ENCODE measurements at regions not wholly inside any gene's neighbourhood (a gene's known extent, or its start where the extent isn't known, plus 50 kb on each side); places are given as distances from the start of the nearest gene placed in this dataset.

DNA sequence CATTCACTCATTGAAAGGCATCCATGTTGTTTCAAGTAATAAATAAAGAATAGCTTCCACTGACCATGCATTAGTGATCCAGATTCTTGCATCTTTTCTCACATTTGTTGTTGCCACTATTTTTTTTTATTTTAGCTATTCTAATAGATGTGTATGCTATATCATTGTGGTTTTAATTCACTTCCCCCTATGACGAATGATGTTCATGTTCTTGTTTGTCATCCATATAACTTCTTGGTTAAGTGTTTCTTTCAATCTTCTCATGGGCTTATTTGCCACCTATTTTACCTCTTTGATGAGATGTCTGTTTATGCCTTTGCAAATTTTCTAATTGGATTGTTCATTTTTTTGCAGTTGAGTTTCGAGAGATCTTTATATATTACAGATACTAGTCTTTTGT lies 681.2 kb downstream of the HDGFL1 start:
- Mint-ChIP-seq H3K36me3 (ENCODE audit: low read depth) (no peaks in the 10 kb centered on the region), H3K4me3 (no peak overlapping the region), H3K9me3 (peaks cover 11% of the 10 kb centered on the region), H3K27me3 (ENCODE audit: insufficient read depth) (no peaks in the 10 kb centered on the region), H3K4me1 (ENCODE audit: low read depth) (no peaks in the 10 kb centered on the region), H3K27ac (no peak overlapping the region)
- intact Hi-C loops (cut with micrococcal nuclease), result no loop called here
- DNase-seq (ENCODE audit: low spot score), result no peak

DNA sequence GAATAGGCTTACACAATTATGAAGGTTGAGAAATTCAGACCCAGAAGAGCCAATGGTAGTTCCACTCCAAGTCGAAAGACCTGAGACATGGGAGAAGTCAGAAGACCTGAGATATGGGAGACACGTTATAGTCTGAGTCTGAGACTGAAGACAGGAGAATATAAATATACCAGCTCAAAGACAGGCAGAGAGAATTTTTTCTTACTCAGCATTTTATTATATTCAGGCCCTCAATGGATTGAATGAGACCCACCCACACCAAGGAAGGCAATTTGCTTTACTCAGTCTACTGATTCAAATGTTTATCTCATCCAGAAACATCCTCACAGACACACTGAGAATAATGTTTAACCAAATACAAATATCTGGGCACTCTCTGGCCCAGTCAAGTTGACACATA lies 693.5 kb downstream of the HDGFL1 start:
- H3K4me1 Mint-ChIP-seq (ENCODE audit: low read depth), result no peaks in the 10 kb centered on the region
- DNase-seq (ENCODE audit: low spot score), result no peak
- intact Hi-C loops (cut with micrococcal nuclease), result no loop called here
- no peak overlapping the region for H3K4me3 Mint-ChIP-seq
- H3K9me3 Mint-ChIP-seq, result peaks cover 21% of the 10 kb centered on the region
- H3K27me3 Mint-ChIP-seq (ENCODE audit: insufficient read depth), result no peaks in the 10 kb centered on the region
- no peak overlapping the region for H3K27ac Mint-ChIP-seq
- no peaks in the 10 kb centered on the region for H3K36me3 Mint-ChIP-seq (ENCODE audit: low read depth)

DNA sequence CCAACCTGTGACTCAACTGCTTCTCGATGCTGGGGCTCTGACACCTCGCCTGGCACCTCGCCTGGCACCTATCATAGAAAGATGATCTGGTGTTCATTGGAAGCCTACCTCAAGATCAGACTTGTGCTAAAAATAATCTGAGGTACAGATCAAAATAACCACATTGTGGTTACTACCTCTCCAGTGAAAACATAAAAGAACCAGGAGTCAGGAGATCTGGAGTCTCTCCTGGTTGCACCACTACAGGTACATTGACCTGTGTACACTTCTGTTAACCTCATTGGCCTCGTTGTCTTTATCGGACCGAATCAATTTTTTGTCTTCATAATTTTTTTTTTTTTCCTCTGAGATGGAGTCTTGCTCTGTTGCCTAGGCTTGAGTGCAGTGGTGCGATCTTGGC lies 695.9 kb downstream of the HDGFL1 start:
- H3K9me3 Mint-ChIP-seq, result peaks cover 5% of the 10 kb centered on the region
- no peak overlapping the region for H3K27ac Mint-ChIP-seq
- intact Hi-C loops (cut with micrococcal nuclease), result no loop called here
- H3K4me1 Mint-ChIP-seq (ENCODE audit: low read depth), result no peaks in the 10 kb centered on the region
- no peaks in the 10 kb centered on the region for H3K27me3 Mint-ChIP-seq (ENCODE audit: insufficient read depth)
- H3K4me3 Mint-ChIP-seq, result no peak overlapping the region
- DNase-seq (ENCODE audit: low spot score), result no peak
- no peaks in the 10 kb centered on the region for H3K36me3 Mint-ChIP-seq (ENCODE audit: low read depth)

DNA sequence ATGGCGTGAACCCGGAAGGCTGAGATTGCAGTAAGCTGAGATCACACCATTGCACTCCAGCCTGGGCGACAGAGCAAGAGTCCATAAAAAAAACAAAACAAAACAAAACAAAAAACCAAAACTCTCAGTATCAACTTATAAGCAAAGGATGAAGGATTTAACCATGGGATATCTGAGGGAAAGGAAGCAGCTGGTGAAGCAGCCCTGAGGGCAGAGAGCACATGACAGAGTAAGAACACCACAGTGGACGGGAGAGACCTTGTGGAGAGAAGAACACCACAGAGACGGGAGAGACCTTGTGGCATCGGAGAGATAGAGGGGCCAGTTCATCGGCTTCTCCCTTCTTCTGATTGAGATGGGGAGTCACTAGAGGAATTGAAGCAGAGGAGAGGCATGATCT lies 697.2 kb downstream of the HDGFL1 start:
- Mint-ChIP-seq H3K36me3 (ENCODE audit: low read depth) (no peaks in the 10 kb centered on the region), H3K27ac (no peak overlapping the region), H3K27me3 (ENCODE audit: insufficient read depth) (no peaks in the 10 kb centered on the region), H3K9me3 (no peaks in the 10 kb centered on the region), H3K4me1 (ENCODE audit: low read depth) (no peaks in the 10 kb centered on the region), H3K4me3 (no peak overlapping the region)
- intact Hi-C loops (cut with micrococcal nuclease), result no loop called here
- DNase-seq (ENCODE audit: low spot score), result no peak

DNA sequence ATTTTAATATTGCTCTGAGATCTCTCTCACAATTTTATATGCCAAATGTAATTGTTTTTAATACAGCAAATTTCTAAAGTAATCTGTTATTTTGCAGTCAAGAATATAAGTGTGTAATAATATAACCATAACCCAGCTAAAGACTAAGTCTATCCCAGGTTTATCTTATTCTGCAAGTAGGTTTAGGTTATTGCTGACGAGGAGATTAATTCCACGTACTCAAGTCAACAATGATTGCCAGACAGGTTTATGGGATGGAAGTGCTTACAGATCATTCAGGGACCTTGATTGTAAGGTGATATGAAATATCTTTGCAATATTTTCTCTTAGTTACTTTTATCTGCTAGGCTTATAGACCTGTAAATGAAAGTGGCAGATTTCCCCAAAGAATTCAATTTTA lies 698.3 kb downstream of the HDGFL1 start:
- Mint-ChIP-seq H3K4me1 (ENCODE audit: low read depth) (no peaks in the 10 kb centered on the region), H3K36me3 (ENCODE audit: low read depth) (no peaks in the 10 kb centered on the region), H3K9me3 (no peaks in the 10 kb centered on the region), H3K27ac (no peak overlapping the region), H3K27me3 (ENCODE audit: insufficient read depth) (no peaks in the 10 kb centered on the region), H3K4me3 (no peak overlapping the region)
- intact Hi-C loops (cut with micrococcal nuclease), result no loop called here
- no peak for DNase-seq (ENCODE audit: low spot score)

- Mint-ChIP-seq H3K27ac (no peak overlapping the region), H3K27me3 (ENCODE audit: insufficient read depth) (no peaks in the 10 kb centered on the region), H3K36me3 (ENCODE audit: low read depth) (no peaks in the 10 kb centered on the region), H3K4me1 (ENCODE audit: low read depth) (no peaks in the 10 kb centered on the region), H3K9me3 (no peaks in the 10 kb centered on the region), H3K4me3 (no peak overlapping the region)
- no peak for DNase-seq (ENCODE audit: low spot score)
- intact Hi-C loops (cut with micrococcal nuclease), result no loop called here
These were observed 699.0 kb downstream of the HDGFL1 start for GRCh38 chr6:23268348-23268747.

- Mint-ChIP-seq H3K27ac (no peak overlapping the region), H3K9me3 (no peaks in the 10 kb centered on the region), H3K27me3 (ENCODE audit: insufficient read depth) (no peaks in the 10 kb centered on the region), H3K36me3 (ENCODE audit: low read depth) (no peaks in the 10 kb centered on the region), H3K4me1 (ENCODE audit: low read depth) (no peaks in the 10 kb centered on the region), H3K4me3 (no peak overlapping the region)
- DNase-seq (ENCODE audit: low spot score), result no peak
- intact Hi-C loops (cut with micrococcal nuclease), result no loop called here
These were observed 700.1 kb downstream of the HDGFL1 start for GRCh38 chr6:23269436-23269835.

DNA sequence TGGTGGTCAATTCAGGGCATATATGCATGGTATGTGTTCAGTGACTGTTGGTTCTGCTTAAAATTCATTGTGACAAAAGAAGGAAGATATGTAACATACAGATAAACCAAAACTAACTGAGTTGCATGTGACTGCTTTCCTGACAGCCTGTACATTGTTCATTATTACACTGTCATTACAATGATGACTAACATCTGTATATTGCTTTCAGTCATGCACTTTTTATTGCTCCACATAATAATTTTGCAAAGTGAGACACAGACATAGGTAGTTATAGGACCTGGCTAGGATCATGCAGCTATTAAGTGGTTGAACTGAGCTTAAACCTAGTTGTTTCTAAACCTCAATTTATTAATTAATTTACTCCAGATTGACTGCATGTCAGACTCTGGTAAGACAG lies 703.2 kb downstream of the HDGFL1 start:
- Mint-ChIP-seq H3K27me3 (ENCODE audit: insufficient read depth) (no peaks in the 10 kb centered on the region), H3K27ac (no peak overlapping the region), H3K4me3 (no peak overlapping the region), H3K4me1 (ENCODE audit: low read depth) (no peaks in the 10 kb centered on the region), H3K36me3 (ENCODE audit: low read depth) (no peaks in the 10 kb centered on the region), H3K9me3 (no peaks in the 10 kb centered on the region)
- no peak for DNase-seq (ENCODE audit: low spot score)
- intact Hi-C loops (cut with micrococcal nuclease), result no loop called here

- Mint-ChIP-seq H3K36me3 (ENCODE audit: low read depth) (no peaks in the 10 kb centered on the region), H3K27me3 (ENCODE audit: insufficient read depth) (no peaks in the 10 kb centered on the region)
These were observed 708.3 kb downstream of the HDGFL1 start for GRCh38 chr6:23277521-23278179.

GRCh38 chr6:23278180-23278532 lies 708.8 kb downstream of the HDGFL1 start:
- Mint-ChIP-seq H3K36me3 (ENCODE audit: low read depth) (no peaks in the 10 kb centered on the region), H3K4me3 (no peak overlapping the region), H3K4me1 (ENCODE audit: low read depth) (no peaks in the 10 kb centered on the region), H3K9me3 (no peaks in the 10 kb centered on the region), H3K27me3 (ENCODE audit: insufficient read depth) (no peaks in the 10 kb centered on the region), H3K27ac (no peak overlapping the region)
- DNase-seq (ENCODE audit: low spot score), result no peak
- intact Hi-C loops (cut with micrococcal nuclease), result no loop called here

More at GRCh38 chr6:23277521-23278179, 708.3 kb downstream of the HDGFL1 start:
- DNase-seq (ENCODE audit: low spot score), result no peak
- no peaks in the 10 kb centered on the region for H3K9me3 Mint-ChIP-seq
- no peaks in the 10 kb centered on the region for H3K4me1 Mint-ChIP-seq (ENCODE audit: low read depth)
- intact Hi-C loops (cut with micrococcal nuclease), result no loop called here
- no peak overlapping the region for H3K27ac Mint-ChIP-seq
- no peak overlapping the region for H3K4me3 Mint-ChIP-seq

DNA sequence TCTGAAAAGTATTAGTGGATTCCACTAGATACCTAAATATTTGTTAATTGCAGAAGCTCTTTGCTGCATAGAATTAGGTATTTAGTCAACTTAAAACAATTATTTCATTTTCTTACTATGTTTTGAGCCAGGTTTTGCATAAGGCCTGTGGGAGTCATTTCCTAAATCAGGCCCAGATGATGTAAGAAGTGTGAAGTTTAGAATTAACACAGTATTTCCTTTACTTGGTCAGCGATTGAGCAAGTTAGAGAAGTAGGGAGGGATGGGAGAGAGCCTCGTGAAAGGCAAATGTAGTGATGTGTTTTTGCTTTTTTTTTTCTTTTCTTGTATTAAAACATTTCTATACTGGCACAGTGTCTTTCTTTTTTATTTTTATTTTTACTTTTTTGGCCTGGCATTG lies 711.1 kb downstream of the HDGFL1 start:
- H3K36me3 Mint-ChIP-seq (ENCODE audit: low read depth), result no peaks in the 10 kb centered on the region
- DNase-seq (ENCODE audit: low spot score), result no peak
- no peak overlapping the region for H3K27ac Mint-ChIP-seq
- no peaks in the 10 kb centered on the region for H3K9me3 Mint-ChIP-seq
- H3K27me3 Mint-ChIP-seq (ENCODE audit: insufficient read depth), result no peaks in the 10 kb centered on the region
- intact Hi-C loops (cut with micrococcal nuclease), result no loop called here
- no peak overlapping the region for H3K4me3 Mint-ChIP-seq
- no peaks in the 10 kb centered on the region for H3K4me1 Mint-ChIP-seq (ENCODE audit: low read depth)

DNA sequence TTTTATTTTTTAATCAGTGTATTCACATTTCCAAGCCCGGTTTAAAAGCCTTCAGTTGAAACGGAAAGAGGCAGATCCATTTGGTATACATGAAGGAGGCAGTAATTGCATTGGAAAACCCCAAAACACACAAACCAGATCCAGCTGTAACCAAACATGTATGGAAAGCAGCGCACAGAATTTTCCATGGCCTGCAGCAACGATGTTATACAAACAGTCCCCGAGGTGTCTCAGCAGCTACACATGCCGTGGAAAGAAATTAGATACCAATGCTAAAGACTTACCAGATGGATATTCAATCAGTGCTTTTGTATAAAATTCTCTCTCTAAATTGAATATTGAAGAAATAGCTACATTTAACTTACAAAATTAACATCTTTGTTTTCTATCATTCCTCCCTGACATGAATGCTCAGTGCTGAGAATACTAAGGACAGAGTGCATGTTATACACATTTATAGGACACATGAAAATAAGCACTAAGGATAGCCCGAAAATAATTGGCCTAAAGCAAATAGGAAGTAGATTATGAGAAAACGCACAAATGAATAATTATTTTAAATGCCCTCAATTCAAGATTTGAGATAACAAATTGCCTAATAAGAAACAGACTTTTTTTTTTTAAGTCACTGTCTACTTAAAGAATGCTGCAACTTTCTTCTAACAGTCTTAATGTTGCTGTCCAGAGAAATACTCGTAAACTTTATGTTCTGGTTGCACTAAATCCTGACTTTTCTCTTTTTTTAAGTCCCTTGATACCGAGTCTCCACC lies 713.1 kb downstream of the HDGFL1 start:
- no peaks in the 10 kb centered on the region for H3K36me3 Mint-ChIP-seq (ENCODE audit: low read depth)
- no peaks in the 10 kb centered on the region for H3K9me3 Mint-ChIP-seq
- no peak overlapping the region for H3K4me3 Mint-ChIP-seq
- H3K27me3 Mint-ChIP-seq (ENCODE audit: insufficient read depth), result no peaks in the 10 kb centered on the region
- DNase-seq (ENCODE audit: low spot score), result no peak
- no peak overlapping the region for H3K27ac Mint-ChIP-seq
- no peaks in the 10 kb centered on the region for H3K4me1 Mint-ChIP-seq (ENCODE audit: low read depth)
- intact Hi-C loops (cut with micrococcal nuclease), result no loop called here

DNA sequence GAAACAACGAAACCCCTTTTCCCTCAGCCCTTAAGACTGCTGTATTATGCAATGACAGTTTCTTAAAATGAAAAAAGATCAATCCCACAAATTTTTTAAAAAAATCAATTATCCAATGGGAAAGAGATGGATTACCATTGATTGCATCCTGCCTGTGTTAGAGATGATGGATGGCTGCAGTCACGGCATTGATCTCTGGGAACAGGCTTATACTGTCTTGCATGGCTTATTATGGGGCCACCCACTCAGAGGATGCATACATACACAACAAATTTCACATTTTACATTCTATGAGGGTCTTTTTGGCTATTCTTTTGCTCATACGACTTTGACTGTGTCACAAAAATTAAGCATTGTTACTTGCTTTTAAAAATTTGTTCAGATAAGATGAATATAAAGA lies 724.3 kb downstream of the HDGFL1 start:
- Mint-ChIP-seq H3K4me1 (ENCODE audit: low read depth) (no peaks in the 10 kb centered on the region), H3K4me3 (no peak overlapping the region), H3K27me3 (ENCODE audit: insufficient read depth) (no peaks in the 10 kb centered on the region), H3K9me3 (no peaks in the 10 kb centered on the region), H3K27ac (no peak overlapping the region), H3K36me3 (ENCODE audit: low read depth) (no peaks in the 10 kb centered on the region)
- no peak for DNase-seq (ENCODE audit: low spot score)
- intact Hi-C loops (cut with micrococcal nuclease), result no loop called here

DNA sequence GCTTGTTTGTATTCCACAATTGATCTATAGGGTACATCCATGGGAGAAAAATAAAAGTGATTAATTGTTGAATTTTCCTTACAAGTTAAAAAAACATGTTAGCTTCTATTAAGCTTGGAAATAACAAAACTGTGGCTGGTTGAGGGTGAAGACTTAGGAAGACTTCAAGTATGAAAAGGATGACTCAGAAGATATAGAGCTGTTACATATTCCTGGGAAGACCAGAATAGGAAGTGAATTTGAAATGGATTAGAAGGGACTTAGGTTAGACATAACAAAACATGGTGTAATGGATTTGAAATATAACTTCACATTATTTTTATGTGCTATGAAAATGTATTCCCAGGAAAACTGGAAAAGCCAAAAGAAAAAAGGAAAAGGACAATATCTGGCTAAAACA lies 732.2 kb downstream of the HDGFL1 start:
- Mint-ChIP-seq H3K27me3 (ENCODE audit: insufficient read depth) (no peaks in the 10 kb centered on the region), H3K4me1 (ENCODE audit: low read depth) (no peaks in the 10 kb centered on the region), H3K4me3 (no peak overlapping the region), H3K36me3 (ENCODE audit: low read depth) (no peaks in the 10 kb centered on the region), H3K9me3 (no peaks in the 10 kb centered on the region), H3K27ac (no peak overlapping the region)
- intact Hi-C loops (cut with micrococcal nuclease), result no loop called here
- DNase-seq (ENCODE audit: low spot score), result no peak

Data from activated T-helper 1 cell treated with anti-CD3 and anti-CD28 coated beads, Interleukin-12 subunit alpha, Interleukin-12 subunit beta, Interleukin-2, Interleukin-4 antibody, amounts not matched to agents 30 ng/mL and 10 ng/mL and 1 ng/mL, durations not matched to agents 14 hours and 24 hours and 36 hours (primary cell).